Activated B cell treated with CpG ODN at 0.5 μM for 24 hours (primary cell): ENCODE measurements at regions not wholly inside any gene's neighbourhood (a gene's known extent, or its start where the extent isn't known, plus 50 kb on each side); places are given as distances from the start of the nearest gene placed in this dataset.

Source experiments
- ATAC-seq: fragments of 200-7000 bp; cut with Tn5 transposase; one replicate; pipeline ENCODE4 v1.10.0; 2021; ENCODE audit warnings: low read depth, mild to moderate bottlenecking, moderate library complexity
- CTCF ChIA-PET: fragments of 350-600 bp; sonication (Branson Sonifier 250); formaldehyde crosslinking; loops from one replicate; lab custom pipeline; 2021; ENCODE audit warnings: antibody characterized with exemption; lab: Charles Lee
- POLR2A ChIA-PET: fragments of 350-600 bp; sonication (Branson Sonifier 250); formaldehyde crosslinking; loops from one replicate; lab custom pipeline; 2021; ENCODE audit warnings: antibody characterized with exemption; lab: Charles Lee
- DNase-seq: peaks from one replicate; pipeline ENCODE4 v3.0.0; 2022
- H3K27ac Mint-ChIP-seq: one replicate; pipeline ENCODE4 v1.8.0; 2020; ENCODE audit warnings: mixed read lengths
- H3K27me3 Mint-ChIP-seq: one replicate; pipeline ENCODE4 v1.8.0; 2021; ENCODE audit warnings: mixed read lengths
- H3K36me3 Mint-ChIP-seq: one replicate; pipeline ENCODE4 v1.8.0; 2021; ENCODE audit warnings: low read depth, mixed read lengths
- H3K4me1 Mint-ChIP-seq: one replicate; pipeline ENCODE4 v1.8.0; 2021; ENCODE audit warnings: mixed read lengths
- H3K4me3 Mint-ChIP-seq: one replicate; pipeline ENCODE4 v1.8.0; 2020; ENCODE audit warnings: mild to moderate bottlenecking, mixed read lengths
- H3K9me3 Mint-ChIP-seq: one replicate; pipeline ENCODE4 v1.8.0; 2020; ENCODE audit warnings: mixed read lengths
- intact Hi-C: fragments of 100-400 bp; cut with micrococcal nuclease; formaldehyde crosslinking; loops from one replicate; pipeline ENCODE4 v1.15.1; 2024
- TF ChIP-seq, protein P1 (sequence below): fragments of 200-600 bp; IDR thresholded peaks from one replicate; pipeline ENCODE4 v1.8.0; 2022; ENCODE audit warnings: antibody characterized with exemption, mild to moderate bottlenecking

DNA sequence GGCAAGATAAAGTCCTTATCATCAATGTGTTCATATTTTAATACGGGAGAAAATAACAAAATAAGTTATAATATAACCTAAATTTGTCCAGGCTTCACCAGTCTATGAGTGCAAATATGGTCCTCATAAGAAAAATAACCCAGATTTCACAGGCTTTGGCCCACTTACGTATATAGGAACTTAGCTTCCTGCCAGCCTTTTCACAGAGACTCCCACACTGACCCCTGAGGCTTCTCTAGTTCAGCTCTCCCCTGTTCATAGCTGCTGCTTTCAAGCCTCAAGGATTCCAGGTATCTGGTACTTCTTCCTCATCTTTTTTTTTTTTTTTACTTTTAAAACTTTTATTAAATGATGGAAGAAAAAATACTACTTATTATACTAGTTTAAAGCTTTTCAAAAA is 74.9 kb upstream of the PELI1 start:
- POLR2A ChIA-PET = interaction anchor here (0.7 to 2.5 kb wide), 5 partner anchors 9 to 72 kb away, joined by 3 to 6 read pairs (median 4); no protein-coding TSS in a partner anchor
- Mint-ChIP-seq H3K4me3 (no peak overlapping the region), H3K4me1 (peaks cover 86% of the 10 kb centered on the region), H3K36me3 (no peaks in the 10 kb centered on the region), H3K27me3 (no peaks in the 10 kb centered on the region), H3K27ac (no peak overlapping the region), H3K9me3 (peaks cover 2% of the 10 kb centered on the region)
- TF ChIP-seq, protein P1, sequence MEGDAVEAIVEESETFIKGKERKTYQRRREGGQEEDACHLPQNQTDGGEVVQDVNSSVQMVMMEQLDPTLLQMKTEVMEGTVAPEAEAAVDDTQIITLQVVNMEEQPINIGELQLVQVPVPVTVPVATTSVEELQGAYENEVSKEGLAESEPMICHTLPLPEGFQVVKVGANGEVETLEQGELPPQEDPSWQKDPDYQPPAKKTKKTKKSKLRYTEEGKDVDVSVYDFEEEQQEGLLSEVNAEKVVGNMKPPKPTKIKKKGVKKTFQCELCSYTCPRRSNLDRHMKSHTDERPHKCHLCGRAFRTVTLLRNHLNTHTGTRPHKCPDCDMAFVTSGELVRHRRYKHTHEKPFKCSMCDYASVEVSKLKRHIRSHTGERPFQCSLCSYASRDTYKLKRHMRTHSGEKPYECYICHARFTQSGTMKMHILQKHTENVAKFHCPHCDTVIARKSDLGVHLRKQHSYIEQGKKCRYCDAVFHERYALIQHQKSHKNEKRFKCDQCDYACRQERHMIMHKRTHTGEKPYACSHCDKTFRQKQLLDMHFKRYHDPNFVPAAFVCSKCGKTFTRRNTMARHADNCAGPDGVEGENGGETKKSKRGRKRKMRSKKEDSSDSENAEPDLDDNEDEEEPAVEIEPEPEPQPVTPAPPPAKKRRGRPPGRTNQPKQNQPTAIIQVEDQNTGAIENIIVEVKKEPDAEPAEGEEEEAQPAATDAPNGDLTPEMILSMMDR = no peak
- CTCF ChIA-PET = interaction anchor here (0.8 kb wide), 1 partner anchor 9 kb away, joined by 3 read pairs; no protein-coding TSS in a partner anchor
- intact Hi-C loops = loop anchor here (10.0 kb wide), 1 partner anchor 696 kb away; no protein-coding TSS in a partner anchor
- ATAC-seq (no peak), DNase-seq (no peak)

GRCh38 chr2:64220265-64220664 is 76.0 kb upstream of the PELI1 start:
- DNase-seq (no peak), ATAC-seq (no peak)
- Mint-ChIP-seq H3K36me3 (no peaks in the 10 kb centered on the region), H3K4me1 (peaks cover 83% of the 10 kb centered on the region), H3K4me3 (no peak overlapping the region), H3K27me3 (no peaks in the 10 kb centered on the region), H3K9me3 (peaks cover 2% of the 10 kb centered on the region), H3K27ac (peak overlapping the region; percentile 43)
- TF ChIP-seq, protein P1 = no peak
- ChIA-PET CTCF (no interaction called here), POLR2A (interaction anchor here (1.4 to 2.5 kb wide), 2 partner anchors 14 to 28 kb away, joined by 3 to 6 read pairs; no protein-coding TSS in a partner anchor)
- intact Hi-C loops = no loop called here

GRCh38 chr2:64220894-64221617 is 76.8 kb upstream of the PELI1 start:
- TF ChIP-seq, protein P1 = no peak
- no peak overlapping the region for H3K4me3 Mint-ChIP-seq
- intact Hi-C loops = no loop called here
- no peaks in the 10 kb centered on the region for H3K36me3 Mint-ChIP-seq
- H3K4me1 Mint-ChIP-seq = peaks cover 76% of the 10 kb centered on the region
- ChIA-PET POLR2A (interaction anchor here (2.5 kb wide), 1 partner anchor 29 kb away, joined by 6 read pairs; no protein-coding TSS in a partner anchor), CTCF (no interaction called here)
- peak overlapping the region; percentile 46 for H3K27ac Mint-ChIP-seq
- H3K9me3 Mint-ChIP-seq = peaks cover 2% of the 10 kb centered on the region
- H3K27me3 Mint-ChIP-seq = no peaks in the 10 kb centered on the region
- DNase-seq (no peak), ATAC-seq (no peak)

DNA sequence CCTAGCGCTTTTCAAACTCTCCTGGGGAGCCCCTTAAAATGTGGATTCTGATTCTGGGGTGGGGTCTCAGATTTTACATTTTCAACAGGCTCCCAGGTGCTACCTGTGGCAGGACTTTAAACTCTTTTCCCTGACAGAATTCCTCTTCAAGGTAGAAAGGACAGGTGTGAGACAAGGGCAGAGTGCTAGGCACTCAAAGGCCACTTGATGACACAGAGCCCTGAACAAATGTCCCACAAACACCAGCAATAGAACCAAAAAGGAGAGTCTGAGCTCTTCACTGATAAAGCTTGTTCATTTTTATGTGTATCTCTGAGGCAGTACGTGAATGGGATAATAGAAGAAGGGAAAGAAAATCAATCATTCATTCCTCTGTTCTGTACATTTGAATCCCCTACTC is 77.7 kb upstream of the PELI1 start:
- TF ChIP-seq, protein P1 = no peak
- H3K27ac Mint-ChIP-seq = no peak overlapping the region
- ATAC-seq (no peak), DNase-seq (no peak)
- H3K27me3 Mint-ChIP-seq = no peaks in the 10 kb centered on the region
- H3K36me3 Mint-ChIP-seq = no peaks in the 10 kb centered on the region
- ChIA-PET POLR2A (interaction anchor here (1.9 kb wide), 1 partner anchor 104 kb away, joined by 9 read pairs; no protein-coding TSS in a partner anchor), CTCF (no interaction called here)
- intact Hi-C loops = no loop called here
- H3K4me3 Mint-ChIP-seq = no peak overlapping the region
- H3K4me1 Mint-ChIP-seq = peaks cover 67% of the 10 kb centered on the region
- peaks cover 2% of the 10 kb centered on the region for H3K9me3 Mint-ChIP-seq

DNA sequence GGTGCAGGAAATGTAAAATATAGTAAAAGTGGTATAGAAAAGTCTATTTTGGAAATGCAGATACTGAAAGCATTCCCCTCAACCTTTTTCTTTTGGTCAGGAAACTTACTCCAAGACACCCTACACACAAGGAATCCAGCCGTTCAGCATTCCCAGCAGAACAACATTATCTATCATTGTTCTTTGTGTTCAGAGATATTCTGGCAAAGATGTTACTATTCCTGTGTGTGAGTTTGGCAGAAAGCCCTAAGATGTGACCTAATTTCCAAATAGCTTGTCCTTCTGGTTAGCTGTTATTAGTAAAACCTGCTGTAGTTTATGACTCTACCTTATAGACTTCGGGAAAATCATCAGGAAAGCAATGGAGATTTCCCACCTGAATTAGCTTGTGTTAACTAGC is 78.1 kb upstream of the PELI1 start:
- Mint-ChIP-seq H3K27ac (peak overlapping the region; percentile 95), H3K9me3 (peaks cover 2% of the 10 kb centered on the region), H3K4me1 (peaks cover 63% of the 10 kb centered on the region), H3K36me3 (no peaks in the 10 kb centered on the region), H3K4me3 (no peak overlapping the region), H3K27me3 (no peaks in the 10 kb centered on the region)
- DNase-seq = no peak
- TF ChIP-seq, protein P1 = no peak
- intact Hi-C loops = no loop called here
- ChIA-PET POLR2A (interaction anchor here (1.9 to 2.2 kb wide), 3 partner anchors 18 to 103 kb away, joined by 8 to 14 read pairs (median 9); no protein-coding TSS in a partner anchor), CTCF (interaction anchor here (0.5 to 2.4 kb wide), 4 partner anchors 16 to 172 kb away, joined by 3 to 7 read pairs (median 4); no protein-coding TSS in a partner anchor)
- ATAC-seq = no peak
